NT2/D1 (cell line): ENCODE measurements at regions not wholly inside any gene's neighbourhood (a gene's known extent, or its start where the extent isn't known, plus 50 kb on each side); places are given as distances from the start of the nearest gene placed in this dataset.

Source experiments
- DNase-seq: peaks from one replicate; pipeline ENCODE4 v3.0.0-alpha.2; 2011; ENCODE audit warnings: low read depth, low spot score
- H3K27me3 ChIP-seq: 2 replicates; pipeline ENCODE4 v1.6.0; 2011; ENCODE audit warnings: mild to moderate bottlenecking; ENCODE audit not compliant: insufficient read length, insufficient read depth
- H3K36me3 ChIP-seq: 2 replicates; pipeline ENCODE4 v1.6.1; 2011; ENCODE audit warnings: mild to moderate bottlenecking, low read length, mixed read lengths; ENCODE audit not compliant: insufficient read depth, insufficient read length
- H3K4me1 ChIP-seq: 2 replicates; pipeline ENCODE4 v1.5.1; 2011; ENCODE audit not compliant: insufficient read depth, insufficient read length
- H3K4me3 ChIP-seq: 2 replicates; pipeline ENCODE4 v1.5.1; 2011; ENCODE audit warnings: low read depth; ENCODE audit not compliant: insufficient read length
- H3K9ac ChIP-seq: 2 replicates; pipeline ENCODE4 v1.6.0; 2011; ENCODE audit warnings: low read depth; ENCODE audit not compliant: insufficient read length
- H3K9me3 ChIP-seq: 2 replicates; pipeline ENCODE4 v1.5.1; 2011; ENCODE audit warnings: mild to moderate bottlenecking, low read length; ENCODE audit not compliant: insufficient read depth
- SUZ12 ChIP-seq: IDR thresholded peaks from 2 replicates; pipeline ENCODE4 v1.6.1; 2011; ENCODE audit not compliant: insufficient read length, insufficient read depth; ENCODE audit errors: extremely low read depth
- YY1 ChIP-seq: IDR thresholded peaks from 2 replicates; pipeline ENCODE4 v1.6.1; 2011; ENCODE audit not compliant: insufficient read length, insufficient read depth
- ZNF274 ChIP-seq: IDR thresholded peaks from 2 replicates; pipeline ENCODE4 v1.6.1; 2011; ENCODE audit warnings: mild to moderate bottlenecking, low read depth, low read length

DNA sequence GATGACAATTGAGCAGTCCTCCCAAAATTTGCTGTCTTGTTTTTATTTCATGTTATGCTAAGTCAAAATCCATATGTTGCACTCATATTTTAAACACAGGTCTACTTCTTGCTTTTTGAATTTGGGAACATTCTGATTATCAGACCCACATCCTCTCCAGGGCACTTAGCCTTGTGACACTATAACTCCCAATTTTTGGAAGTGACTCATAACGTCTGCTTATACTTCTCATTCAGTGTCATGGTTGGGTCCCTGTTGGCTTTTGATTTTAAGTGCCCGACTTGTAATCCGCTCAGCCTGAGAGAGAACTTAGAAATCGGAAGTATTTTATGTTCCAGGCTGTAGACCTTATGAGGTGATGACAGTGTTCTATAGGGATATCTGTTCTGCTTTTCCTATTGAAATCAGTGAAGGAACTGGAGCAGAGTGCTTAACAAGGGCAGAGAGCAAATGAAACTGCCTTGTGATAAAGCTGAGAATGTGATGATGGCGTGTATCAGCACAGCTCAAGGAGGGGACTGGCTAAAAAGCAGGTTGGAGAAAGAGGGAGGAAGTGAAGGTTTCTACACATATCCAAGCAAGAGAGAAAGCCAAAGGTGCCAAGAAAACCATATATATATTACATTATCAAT lies 136.0 kb downstream of the HLX start:
- Histone ChIP-seq H3K4me1 (no peaks in the 10 kb centered on the region), H3K27me3 (no peaks in the 10 kb centered on the region), H3K36me3 (no peaks in the 10 kb centered on the region), H3K9ac (no peak overlapping the region), H3K9me3 (no peaks in the 10 kb centered on the region), H3K4me3 (no peak overlapping the region)
- TF ChIP-seq SUZ12 (no peak), ZNF274 (no peak), YY1 (no peak)
- no peak for DNase-seq

- DNase-seq: no peak
Observed at GRCh38 chr1:221016751-221017150, 137.5 kb downstream of the HLX start.

DNA sequence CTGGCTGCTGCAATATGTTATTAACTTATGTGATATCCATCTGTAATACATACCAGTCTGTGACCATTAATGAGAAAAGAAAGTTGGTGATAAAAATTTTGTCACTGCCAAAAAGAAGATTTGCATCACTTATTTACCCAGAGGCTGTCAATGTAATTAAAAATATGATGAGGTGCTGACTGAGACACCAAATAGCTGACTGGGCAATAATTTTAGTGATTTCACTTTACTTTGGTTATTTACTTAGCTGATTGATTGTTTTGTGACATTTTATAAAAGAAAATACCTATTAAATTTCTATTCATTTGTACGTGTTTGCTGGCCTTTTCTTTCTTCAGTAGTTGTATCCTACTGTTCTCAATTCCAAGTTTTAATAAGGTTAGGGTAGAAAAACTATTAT lies 139.2 kb downstream of the HLX start:
- Histone ChIP-seq H3K4me1 (no peaks in the 10 kb centered on the region), H3K27me3 (no peaks in the 10 kb centered on the region), H3K9ac (no peak overlapping the region), H3K9me3 (no peaks in the 10 kb centered on the region), H3K4me3 (no peak overlapping the region), H3K36me3 (no peaks in the 10 kb centered on the region)
- no peak for TF ChIP-seq YY1
- no peak for TF ChIP-seq ZNF274
- TF ChIP-seq SUZ12: no peak
- DNase-seq: no peak

More at GRCh38 chr1:221016751-221017150, 137.5 kb downstream of the HLX start:
- TF ChIP-seq ZNF274: no peak
- no peak for TF ChIP-seq YY1
- TF ChIP-seq SUZ12: no peak
- Histone ChIP-seq H3K36me3 (no peaks in the 10 kb centered on the region), H3K4me3 (no peak overlapping the region), H3K9me3 (no peaks in the 10 kb centered on the region), H3K4me1 (no peaks in the 10 kb centered on the region), H3K27me3 (no peaks in the 10 kb centered on the region), H3K9ac (no peak overlapping the region)

DNA sequence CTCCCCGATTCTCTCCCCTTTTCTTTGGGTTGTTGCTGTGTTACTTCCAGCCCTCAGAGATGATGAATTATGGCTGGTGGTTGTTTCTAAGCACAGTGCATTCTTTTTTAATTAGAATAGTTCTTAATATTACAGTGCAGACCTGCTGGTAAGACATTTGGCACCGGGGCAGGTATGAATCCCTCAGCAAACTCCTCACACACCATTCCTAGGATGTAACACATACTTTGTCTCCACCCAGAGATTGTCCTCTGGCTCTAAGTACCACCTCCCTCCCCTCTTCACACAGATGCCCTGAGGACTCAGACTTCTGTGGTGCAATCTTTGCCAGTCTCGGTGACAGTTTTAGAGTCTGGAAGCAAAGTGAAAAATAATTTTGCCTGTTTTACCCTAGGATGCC lies 143.1 kb downstream of the HLX start:
- Histone ChIP-seq H3K9me3 (no peaks in the 10 kb centered on the region), H3K9ac (no peak overlapping the region), H3K4me1 (no peaks in the 10 kb centered on the region), H3K36me3 (no peaks in the 10 kb centered on the region), H3K27me3 (no peaks in the 10 kb centered on the region), H3K4me3 (no peak overlapping the region)
- no peak for TF ChIP-seq ZNF274
- no peak for TF ChIP-seq SUZ12
- no peak for TF ChIP-seq YY1
- DNase-seq: no peak

- Histone ChIP-seq H3K9ac (no peak overlapping the region), H3K9me3 (no peaks in the 10 kb centered on the region), H3K4me1 (no peaks in the 10 kb centered on the region), H3K27me3 (no peaks in the 10 kb centered on the region), H3K4me3 (no peak overlapping the region), H3K36me3 (no peaks in the 10 kb centered on the region)
- DNase-seq: no peak
- no peak for TF ChIP-seq SUZ12
- TF ChIP-seq YY1: no peak
- TF ChIP-seq ZNF274: no peak
Observed at GRCh38 chr1:221023482-221023881, 144.2 kb downstream of the HLX start.

DNA sequence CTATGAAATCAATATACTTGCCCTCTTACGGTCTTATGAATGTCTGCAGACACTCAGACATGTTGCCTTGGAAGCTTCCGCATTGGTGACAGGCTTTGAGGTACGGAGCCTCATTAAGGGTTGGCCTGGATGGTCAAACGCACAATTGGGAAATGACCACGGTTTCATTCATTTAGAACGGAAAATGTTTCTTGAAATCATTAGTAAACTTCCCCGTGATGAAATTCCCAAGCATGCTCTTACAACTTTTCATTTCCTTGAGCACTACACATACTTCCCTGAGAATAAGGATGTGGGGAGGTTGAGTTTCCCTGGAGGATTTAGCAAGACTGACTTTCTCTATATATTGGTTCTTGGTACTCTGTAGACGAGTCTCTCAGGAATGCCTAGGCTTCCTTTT lies 146.3 kb downstream of the HLX start:
- Histone ChIP-seq H3K27me3 (no peaks in the 10 kb centered on the region), H3K4me3 (no peak overlapping the region), H3K36me3 (no peaks in the 10 kb centered on the region), H3K9me3 (no peaks in the 10 kb centered on the region), H3K9ac (no peak overlapping the region), H3K4me1 (no peaks in the 10 kb centered on the region)
- TF ChIP-seq SUZ12 (no peak), YY1 (no peak), ZNF274 (no peak)
- DNase-seq: no peak

GRCh38 chr1:221025956-221026355 lies 146.7 kb downstream of the HLX start:
- Histone ChIP-seq H3K9me3 (no peaks in the 10 kb centered on the region), H3K9ac (no peak overlapping the region), H3K27me3 (no peaks in the 10 kb centered on the region), H3K36me3 (no peaks in the 10 kb centered on the region), H3K4me3 (no peak overlapping the region), H3K4me1 (no peaks in the 10 kb centered on the region)
- TF ChIP-seq SUZ12: no peak
- no peak for TF ChIP-seq ZNF274
- TF ChIP-seq YY1: no peak
- DNase-seq: no peak
